ENCODE measurements at regions not wholly inside any gene's neighbourhood (a gene's known extent, or its start where the extent isn't known, plus 50 kb on each side); places are given as distances from the start of the nearest gene placed in this dataset.
A peak's percentile ranks its signal among the peaks of the same experiment; 100 is the strongest.

- Histone ChIP-seq H2AFZ (ENCODE audit: low read length) (no peak overlapping the region), H3K9me3 (replicated peaks; ENCODE audit: insufficient read depth, low read length) (no peaks in the 10 kb centered on the region), H3K27ac (ENCODE audit: low read length) (no peak overlapping the region), H3K27me3 (replicated peaks; ENCODE audit: insufficient read depth, low read length) (no peaks in the 10 kb centered on the region), H3K4me2 (ENCODE audit: low read depth, low read length) (peak overlapping the region; percentile 51), H3K4me1 (ENCODE audit: low read length) (peaks cover 16% of the 10 kb centered on the region), H3K9ac (ENCODE audit: low read length) (no peak overlapping the region), H3K9me2 (replicated peaks; ENCODE audit: insufficient read depth, low read length) (no peaks in the 10 kb centered on the region), H3K79me2 (ENCODE audit: low read length) (no peaks in the 10 kb centered on the region), H4K20me1 (ENCODE audit: insufficient read depth, low read length) (no peaks in the 10 kb centered on the region), H3F3A (ENCODE audit: insufficient read depth, low read length) (peaks cover 15% of the 10 kb centered on the region), H3K36me3 (replicated peaks; ENCODE audit: insufficient read depth, low read length) (no peaks in the 10 kb centered on the region), H3K4me3 (ENCODE audit: low read length) (peak overlapping the region; percentile 13; the same call in 1 of the 2 replicates)
- DNase-seq, result no peak
- TF ChIP-seq, protein P1, sequence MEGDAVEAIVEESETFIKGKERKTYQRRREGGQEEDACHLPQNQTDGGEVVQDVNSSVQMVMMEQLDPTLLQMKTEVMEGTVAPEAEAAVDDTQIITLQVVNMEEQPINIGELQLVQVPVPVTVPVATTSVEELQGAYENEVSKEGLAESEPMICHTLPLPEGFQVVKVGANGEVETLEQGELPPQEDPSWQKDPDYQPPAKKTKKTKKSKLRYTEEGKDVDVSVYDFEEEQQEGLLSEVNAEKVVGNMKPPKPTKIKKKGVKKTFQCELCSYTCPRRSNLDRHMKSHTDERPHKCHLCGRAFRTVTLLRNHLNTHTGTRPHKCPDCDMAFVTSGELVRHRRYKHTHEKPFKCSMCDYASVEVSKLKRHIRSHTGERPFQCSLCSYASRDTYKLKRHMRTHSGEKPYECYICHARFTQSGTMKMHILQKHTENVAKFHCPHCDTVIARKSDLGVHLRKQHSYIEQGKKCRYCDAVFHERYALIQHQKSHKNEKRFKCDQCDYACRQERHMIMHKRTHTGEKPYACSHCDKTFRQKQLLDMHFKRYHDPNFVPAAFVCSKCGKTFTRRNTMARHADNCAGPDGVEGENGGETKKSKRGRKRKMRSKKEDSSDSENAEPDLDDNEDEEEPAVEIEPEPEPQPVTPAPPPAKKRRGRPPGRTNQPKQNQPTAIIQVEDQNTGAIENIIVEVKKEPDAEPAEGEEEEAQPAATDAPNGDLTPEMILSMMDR (IDR thresholded peaks at IDR 0.05; ENCODE audit: low read length), result no peak
- TF ChIP-seq EZH2 (optimal IDR thresholded peaks at IDR 0.05; ENCODE audit: low read depth, low read length), result no peak
- TF ChIP-seq EZH2phosphoT487 (IDR thresholded peaks at IDR 0.05; ENCODE audit: low read length), result no peak
These were observed 376.5 kb downstream of the SETD4 start for GRCh38 chr21:35683664-35684304.

- no peaks in the 10 kb centered on the region for H3K27me3 ChIP-seq (replicated peaks; ENCODE audit: insufficient read depth, low read length)
- no peaks in the 10 kb centered on the region for H3K9me3 ChIP-seq (replicated peaks; ENCODE audit: insufficient read depth, low read length)
- peaks cover 16% of the 10 kb centered on the region for H3K4me1 ChIP-seq (ENCODE audit: low read length)
- peak overlapping the region; percentile 51 for H3K4me2 ChIP-seq (ENCODE audit: low read depth, low read length)
- no peak overlapping the region for H3K9ac ChIP-seq (ENCODE audit: low read length)
- no peaks in the 10 kb centered on the region for H3K79me2 ChIP-seq (ENCODE audit: low read length)
- H3F3A ChIP-seq (ENCODE audit: insufficient read depth, low read length), result peaks cover 15% of the 10 kb centered on the region
- no peaks in the 10 kb centered on the region for H4K20me1 ChIP-seq (ENCODE audit: insufficient read depth, low read length)
- no peaks in the 10 kb centered on the region for H3K36me3 ChIP-seq (replicated peaks; ENCODE audit: insufficient read depth, low read length)
- no peaks in the 10 kb centered on the region for H3K9me2 ChIP-seq (replicated peaks; ENCODE audit: insufficient read depth, low read length)
- H3K4me3 ChIP-seq (ENCODE audit: low read length), result peak overlapping the region; percentile 13; the same call in 1 of the 2 replicates
- TF ChIP-seq, protein P1 (IDR thresholded peaks at IDR 0.05; ENCODE audit: low read length), result no peak
- no peak for TF ChIP-seq EZH2 (optimal IDR thresholded peaks at IDR 0.05; ENCODE audit: low read depth, low read length)
- TF ChIP-seq EZH2phosphoT487 (IDR thresholded peaks at IDR 0.05; ENCODE audit: low read length), result no peak
- peak overlapping the region; percentile 1; the same call in 1 of the 2 replicates for H3K27ac ChIP-seq (ENCODE audit: low read length)
- no peak overlapping the region for H2AFZ ChIP-seq (ENCODE audit: low read length)
- DNase-seq, result peak; percentile 92
These were observed 377.3 kb downstream of the SETD4 start for GRCh38 chr21:35682904-35683549.

DNA sequence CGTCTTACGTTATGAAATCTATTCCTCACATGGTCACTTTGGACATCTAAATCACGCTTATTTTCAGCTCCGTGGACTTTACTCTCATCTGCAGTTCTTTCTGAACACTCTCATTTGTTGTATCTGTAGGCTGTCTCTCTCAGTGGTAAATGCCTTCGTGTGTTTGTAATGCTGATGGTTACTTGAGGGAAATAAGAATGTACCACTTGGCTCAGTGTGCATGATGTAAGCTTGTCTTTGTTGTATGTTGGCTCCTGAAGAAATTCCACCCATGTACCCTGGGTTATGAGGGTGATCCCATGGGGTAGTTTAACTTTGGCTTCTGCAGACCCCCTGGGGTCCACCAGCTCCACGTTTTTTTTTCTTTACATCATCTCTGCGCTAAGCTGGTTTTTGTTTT is 378.4 kb downstream of the SETD4 start:
- Histone ChIP-seq H3K36me3 (replicated peaks; ENCODE audit: insufficient read depth, low read length) (no peaks in the 10 kb centered on the region), H3K27me3 (replicated peaks; ENCODE audit: insufficient read depth, low read length) (no peaks in the 10 kb centered on the region), H2AFZ (ENCODE audit: low read length) (no peak overlapping the region), H3K4me1 (ENCODE audit: low read length) (peaks cover 16% of the 10 kb centered on the region), H4K20me1 (ENCODE audit: insufficient read depth, low read length) (no peaks in the 10 kb centered on the region), H3K9me2 (replicated peaks; ENCODE audit: insufficient read depth, low read length) (no peaks in the 10 kb centered on the region), H3K4me3 (ENCODE audit: low read length) (no peak overlapping the region), H3K27ac (ENCODE audit: low read length) (no peak overlapping the region), H3F3A (ENCODE audit: insufficient read depth, low read length) (peaks cover 15% of the 10 kb centered on the region), H3K9me3 (replicated peaks; ENCODE audit: insufficient read depth, low read length) (no peaks in the 10 kb centered on the region), H3K4me2 (ENCODE audit: low read depth, low read length) (no peak overlapping the region), H3K79me2 (ENCODE audit: low read length) (no peaks in the 10 kb centered on the region), H3K9ac (ENCODE audit: low read length) (no peak overlapping the region)
- DNase-seq, result no peak
- TF ChIP-seq, protein P1 (IDR thresholded peaks at IDR 0.05; ENCODE audit: low read length), result no peak
- TF ChIP-seq EZH2phosphoT487 (IDR thresholded peaks at IDR 0.05; ENCODE audit: low read length), result no peak
- no peak for TF ChIP-seq EZH2 (optimal IDR thresholded peaks at IDR 0.05; ENCODE audit: low read depth, low read length)
